Activated CD8-positive, alpha-beta memory T cell treated with anti-CD3 and anti-CD28 coated beads for 36 hours (primary cell): ENCODE measurements at regions not wholly inside any gene's neighbourhood (a gene's known extent, or its start where the extent isn't known, plus 50 kb on each side); places are given as distances from the start of the nearest gene placed in this dataset.

Experiments
- CTCF ChIA-PET: fragments of 350-600 bp; sonication (Branson Sonifier 250); formaldehyde crosslinking; loops from one replicate; lab custom pipeline; 2021; ENCODE audit warnings: antibody characterized with exemption; lab: Charles Lee
- POLR2A ChIA-PET: fragments of 350-600 bp; sonication (Branson Sonifier 250); formaldehyde crosslinking; loops from one replicate; lab custom pipeline; 2021; ENCODE audit warnings: antibody characterized with exemption; lab: Charles Lee

GRCh38 chr18:75158465-75159237 lies 50.3 kb downstream of the PTGR3 start:
- ChIA-PET CTCF (no interaction called here), POLR2A (no interaction called here)

- ChIA-PET CTCF (no interaction called here), POLR2A (no interaction called here)
Observed at GRCh38 chr18:75157851-75158250, 51.1 kb downstream of the PTGR3 start.

- ChIA-PET POLR2A (no interaction called here), CTCF (no interaction called here)
Observed at GRCh38 chr18:75157381-75157780, 51.6 kb downstream of the PTGR3 start.

GRCh38 chr18:75156831-75157230 lies 52.1 kb downstream of the PTGR3 start:
- ChIA-PET CTCF (interaction anchor here (0.7 kb wide), 1 partner anchor 331 kb away, joined by 3 read pairs; no protein-coding TSS in a partner anchor), POLR2A (no interaction called here)

GRCh38 chr18:75156139-75156750 lies 52.7 kb downstream of the PTGR3 start:
- POLR2A ChIA-PET, result no interaction called here
- CTCF ChIA-PET, result interaction anchor here (0.7 kb wide), 1 partner anchor 330 kb away, joined by 3 read pairs; no protein-coding TSS in a partner anchor

GRCh38 chr18:75154997-75155396 lies 53.9 kb downstream of the PTGR3 start:
- ChIA-PET CTCF (no interaction called here), POLR2A (no interaction called here)

GRCh38 chr18:75154259-75154658 lies 54.7 kb downstream of the PTGR3 start:
- ChIA-PET CTCF (no interaction called here), POLR2A (no interaction called here)

- POLR2A ChIA-PET, result no interaction called here
- CTCF ChIA-PET, result no interaction called here
Observed at GRCh38 chr18:75143851-75144250, 65.1 kb downstream of the PTGR3 start.

- CTCF ChIA-PET, result no interaction called here
- POLR2A ChIA-PET, result no interaction called here
Observed at GRCh38 chr18:75142677-75143076, 66.3 kb downstream of the PTGR3 start.

GRCh38 chr18:75141734-75142133 lies 67.2 kb downstream of the PTGR3 start:
- CTCF ChIA-PET, result no interaction called here
- POLR2A ChIA-PET, result no interaction called here

- ChIA-PET POLR2A (no interaction called here), CTCF (no interaction called here)
Observed at GRCh38 chr18:75141166-75141565, 67.8 kb downstream of the PTGR3 start.

GRCh38 chr18:75140296-75140695 lies 68.6 kb downstream of the PTGR3 start:
- ChIA-PET POLR2A (no interaction called here), CTCF (no interaction called here)

GRCh38 chr18:75139226-75139911 lies 69.6 kb downstream of the PTGR3 start:
- POLR2A ChIA-PET, result no interaction called here
- CTCF ChIA-PET, result no interaction called here

- CTCF ChIA-PET, result no interaction called here
- POLR2A ChIA-PET, result no interaction called here
Observed at GRCh38 chr18:75137346-75137877, 71.5 kb downstream of the PTGR3 start.

GRCh38 chr18:75135158-75135725 lies 73.7 kb downstream of the PTGR3 start:
- ChIA-PET CTCF (no interaction called here), POLR2A (no interaction called here)

GRCh38 chr18:75134611-75134975 lies 74.3 kb downstream of the PTGR3 start:
- ChIA-PET CTCF (no interaction called here), POLR2A (no interaction called here)

- ChIA-PET POLR2A (no interaction called here), CTCF (no interaction called here)
Observed at GRCh38 chr18:75133721-75134610, 75.0 kb downstream of the PTGR3 start.

- ChIA-PET CTCF (no interaction called here), POLR2A (no interaction called here)
Observed at GRCh38 chr18:75132931-75133525, 75.9 kb downstream of the PTGR3 start.
